Left kidney (tissue), 1 donor: ENCODE measurements at regions not wholly inside any gene's neighbourhood (a gene's known extent, or its start where the extent isn't known, plus 50 kb on each side); places are given as distances from the start of the nearest gene placed in this dataset.

Experiments used
- DNase-seq: peaks from one replicate; pipeline ENCODE4 v3.0.0-alpha.2; 2013

DNA sequence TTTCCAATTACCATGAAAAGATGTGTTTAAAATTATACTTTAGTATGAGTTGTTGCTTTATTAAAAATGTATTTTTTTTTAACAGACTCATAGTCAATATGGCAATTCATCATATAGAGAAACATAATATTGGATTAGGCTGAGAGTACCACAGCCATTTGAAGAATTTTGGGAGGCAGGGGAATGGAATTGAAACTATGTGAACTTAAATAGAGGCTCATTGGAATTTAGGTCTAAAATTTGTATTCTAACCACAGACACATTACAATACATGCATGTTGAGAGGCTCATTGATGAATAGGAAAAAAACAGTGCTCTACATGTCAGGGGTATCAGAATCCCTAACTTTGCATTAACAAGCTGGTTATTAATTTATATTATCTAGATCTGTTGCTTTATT, 269.6 kb downstream of the DKK2 start:
- DNase-seq = no peak

DNA sequence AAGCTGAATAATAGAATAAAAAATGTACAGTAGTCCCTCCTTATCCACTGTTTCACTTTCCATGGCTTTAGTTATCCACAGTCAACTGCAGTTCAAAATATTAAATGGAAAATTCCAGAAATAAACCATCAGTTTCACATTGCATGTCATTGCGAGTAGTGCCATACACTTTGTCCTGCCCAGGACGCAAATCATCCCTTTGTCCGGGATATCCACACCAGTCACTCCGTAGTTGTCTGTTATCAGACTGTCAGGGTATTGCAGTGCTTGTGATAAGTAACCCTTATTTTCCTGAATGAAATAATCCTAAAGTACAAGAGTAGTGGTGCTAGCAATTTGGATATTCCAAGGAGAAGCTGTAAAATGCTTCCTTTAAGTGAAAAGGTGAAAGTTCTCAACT, 271.3 kb downstream of the DKK2 start:
- no peak for DNase-seq

DNA sequence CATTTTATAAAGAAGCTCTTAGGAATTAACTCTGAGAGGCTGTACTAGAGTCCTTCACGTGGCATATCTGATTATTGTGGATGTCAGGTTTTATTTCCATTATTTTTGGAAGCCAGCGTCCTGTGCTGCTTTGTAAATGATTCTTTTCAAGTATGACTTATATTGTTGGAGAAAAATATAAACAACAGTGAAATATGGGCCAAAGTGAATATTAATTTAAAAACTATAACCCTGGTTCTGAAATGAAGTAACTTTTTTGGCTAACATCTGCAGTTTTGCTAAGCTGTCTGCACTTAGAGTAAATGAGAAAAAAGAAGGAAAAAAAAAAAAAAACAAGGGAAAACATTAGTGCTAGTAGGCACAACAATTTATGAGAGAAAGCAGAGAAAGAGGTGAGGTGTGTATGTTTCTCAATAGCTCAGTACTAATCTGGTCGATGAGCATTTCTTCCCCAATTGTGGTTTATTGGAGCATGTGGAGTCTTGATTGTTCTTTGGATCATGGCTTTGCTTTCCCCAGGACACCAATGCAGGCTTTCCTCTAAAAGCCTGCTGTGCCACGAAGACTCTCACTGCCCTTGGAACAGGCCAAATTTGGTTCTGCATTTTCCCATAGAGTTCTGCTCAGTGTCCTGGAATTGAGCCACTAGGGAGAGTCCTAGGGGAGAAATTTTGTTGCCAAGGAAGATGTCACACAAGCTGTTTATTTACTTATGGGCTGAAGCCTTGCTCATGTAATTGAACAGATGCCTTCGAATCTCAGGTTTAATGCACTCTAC, 273.3 kb downstream of the DKK2 start:
- no peak for DNase-seq

DNA sequence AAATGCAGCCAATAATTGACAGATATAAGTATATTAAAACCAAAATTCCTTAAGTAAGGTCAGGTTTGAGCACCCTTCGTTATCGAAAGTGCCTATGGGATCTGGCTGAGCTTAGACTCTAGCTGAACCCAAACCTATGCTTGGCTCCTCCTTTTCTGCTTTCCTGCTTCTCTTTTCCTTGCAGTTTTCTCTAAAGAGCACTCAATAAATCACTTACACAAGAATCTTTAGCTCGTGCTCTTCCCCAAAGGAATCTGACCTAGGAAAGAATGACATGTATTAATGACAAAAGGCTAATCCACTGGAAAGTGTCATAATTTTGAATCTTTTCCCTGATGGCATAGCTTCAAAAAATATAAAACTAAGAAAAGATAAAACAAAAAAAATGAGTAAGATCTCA, 282.7 kb downstream of the DKK2 start:
- no peak for DNase-seq

DNA sequence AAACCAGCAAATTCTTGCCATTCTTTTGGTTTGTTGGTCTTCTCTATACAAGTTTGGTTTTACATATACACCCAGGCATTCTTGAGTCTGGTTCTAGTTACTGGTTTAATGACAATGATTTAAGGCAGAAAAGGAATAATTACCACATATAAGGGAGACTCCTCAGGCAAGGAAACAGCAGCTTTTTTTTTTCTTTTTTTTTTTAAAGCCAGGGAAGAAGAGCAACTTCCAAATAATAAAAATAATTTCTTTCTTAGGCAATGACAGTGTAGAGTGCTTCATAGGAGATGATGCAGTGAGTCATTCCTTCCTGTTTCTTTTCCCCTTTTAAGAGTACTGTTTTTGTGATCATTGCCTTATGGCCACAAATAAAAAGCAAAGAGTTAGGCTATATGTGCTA, 289.7 kb downstream of the DKK2 start:
- no peak for DNase-seq

DNA sequence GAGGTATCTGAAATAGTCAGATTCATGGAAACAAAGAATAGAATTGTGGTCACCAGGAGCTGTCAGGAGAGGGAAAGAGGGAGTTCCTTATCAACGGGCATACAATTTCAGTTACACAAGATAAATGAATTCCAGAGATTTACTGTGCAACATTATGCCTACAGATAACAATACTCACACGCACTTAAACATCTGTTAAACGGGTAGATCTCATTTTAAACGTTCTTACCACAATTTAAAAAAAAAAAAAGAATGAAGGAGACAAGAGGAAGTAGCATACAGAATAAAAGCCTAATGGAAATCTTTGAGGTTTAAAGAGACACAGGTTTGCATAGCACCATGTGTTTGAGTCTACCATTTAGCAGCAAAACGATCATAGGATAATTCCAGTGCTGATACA, 298.0 kb downstream of the DKK2 start:
- DNase-seq = no peak

DNA sequence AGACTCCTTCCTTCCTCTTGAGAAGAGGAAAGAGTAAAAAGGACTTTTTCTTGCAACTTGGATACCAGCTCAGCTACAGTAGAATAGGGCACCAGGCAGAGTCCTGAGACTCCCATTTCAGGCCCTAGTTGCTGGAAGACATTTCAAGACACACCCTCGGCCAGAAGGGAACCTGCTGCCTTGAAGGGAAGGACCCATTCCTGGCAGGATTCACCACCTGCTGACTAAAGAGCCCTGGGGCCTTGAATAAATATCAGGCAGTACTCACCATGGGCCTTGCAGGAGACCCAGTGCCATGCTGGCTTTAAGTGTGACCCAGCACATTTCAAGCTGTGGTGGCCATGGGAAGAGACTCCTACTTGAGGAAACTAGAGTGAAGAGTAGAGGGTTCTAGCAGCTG, 317.6 kb downstream of the DKK2 start:
- no peak for DNase-seq

DNA sequence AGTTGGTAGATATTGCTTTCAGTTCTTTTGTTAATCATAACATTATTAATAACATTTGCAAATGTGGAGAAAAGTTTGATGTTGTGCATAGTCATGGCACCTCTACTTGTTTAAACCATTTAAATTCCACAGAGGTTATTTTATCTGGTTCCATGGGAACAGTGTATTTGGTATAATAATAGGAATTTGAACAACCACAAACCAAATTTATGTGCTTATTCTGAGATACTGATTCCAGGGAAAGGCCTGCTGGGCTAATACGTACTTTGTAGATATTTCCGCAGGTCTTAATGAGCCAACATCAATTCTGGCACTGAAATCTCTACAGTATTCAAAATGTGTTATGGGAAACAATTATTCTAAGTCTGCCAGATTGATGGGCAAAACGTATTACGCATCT, 319.0 kb downstream of the DKK2 start:
- DNase-seq = no peak

DNA sequence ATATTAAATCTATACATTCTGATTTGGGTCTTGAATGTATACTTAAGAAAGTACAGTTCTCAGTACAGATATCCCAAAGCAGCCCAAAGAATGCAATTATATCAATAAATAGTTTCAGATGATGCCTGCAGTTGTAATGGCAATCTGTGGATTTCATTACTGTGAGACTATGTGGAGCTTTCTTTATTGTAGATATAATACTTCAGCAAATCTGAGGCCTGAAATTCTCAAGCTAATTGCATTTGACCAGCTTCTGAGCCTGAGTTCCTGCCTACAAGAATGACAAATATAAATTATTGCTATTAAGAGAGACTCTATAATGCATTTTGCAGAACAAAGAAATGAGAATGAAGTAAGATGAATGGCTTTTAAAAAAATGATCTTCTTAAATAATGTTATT, 320.3 kb downstream of the DKK2 start:
- DNase-seq = no peak

DNA sequence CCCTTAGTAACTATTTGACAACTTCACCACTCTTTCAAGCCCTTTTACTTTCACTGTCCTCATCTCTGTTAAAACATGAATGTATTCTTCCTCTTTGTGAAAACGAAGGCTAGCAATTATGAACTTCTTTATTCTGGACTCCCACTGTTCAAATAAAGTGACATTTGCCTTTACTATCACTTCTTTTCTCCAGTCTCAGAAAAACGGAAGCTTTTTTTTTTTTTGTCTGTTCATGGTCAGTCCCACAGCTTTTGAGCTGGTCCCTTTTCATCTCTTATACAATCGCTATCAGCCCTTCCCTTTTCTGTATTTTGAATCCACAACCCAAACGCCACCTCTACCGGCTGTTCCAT, 327.7 kb downstream of the DKK2 start:
- no peak for DNase-seq

DNA sequence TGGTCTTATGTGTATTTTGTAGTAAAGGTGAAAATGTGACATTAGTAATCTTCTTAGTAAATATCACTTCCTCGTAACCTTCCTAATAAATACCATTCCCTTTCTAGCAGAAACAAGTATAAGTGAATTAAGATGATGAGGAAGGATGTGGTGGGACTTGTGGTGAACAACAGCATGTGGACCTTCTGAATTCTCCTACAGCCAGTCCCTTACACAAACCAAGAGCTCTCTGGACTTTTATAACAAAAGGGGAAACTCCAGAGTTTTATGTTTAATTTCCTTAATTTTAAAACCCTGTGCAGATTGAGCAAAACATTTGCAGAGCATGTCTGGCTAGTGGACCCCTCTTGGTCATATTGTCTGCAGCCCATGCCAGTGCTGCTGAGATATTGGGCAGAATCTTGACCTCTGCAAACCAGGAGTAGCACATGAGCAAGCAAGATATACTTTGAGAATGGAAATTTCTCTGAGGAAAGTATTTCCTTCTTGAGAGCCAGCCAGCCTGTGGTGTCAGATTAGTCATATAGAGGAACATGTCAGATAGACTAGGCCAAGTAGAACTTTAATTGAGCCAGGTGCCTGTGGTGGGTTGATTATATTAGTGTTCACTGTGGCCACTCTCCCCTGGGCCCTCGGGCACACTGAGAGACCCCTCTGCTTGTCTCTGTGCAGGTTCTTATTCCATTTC, 328.2 kb downstream of the DKK2 start:
- DNase-seq = no peak

DNA sequence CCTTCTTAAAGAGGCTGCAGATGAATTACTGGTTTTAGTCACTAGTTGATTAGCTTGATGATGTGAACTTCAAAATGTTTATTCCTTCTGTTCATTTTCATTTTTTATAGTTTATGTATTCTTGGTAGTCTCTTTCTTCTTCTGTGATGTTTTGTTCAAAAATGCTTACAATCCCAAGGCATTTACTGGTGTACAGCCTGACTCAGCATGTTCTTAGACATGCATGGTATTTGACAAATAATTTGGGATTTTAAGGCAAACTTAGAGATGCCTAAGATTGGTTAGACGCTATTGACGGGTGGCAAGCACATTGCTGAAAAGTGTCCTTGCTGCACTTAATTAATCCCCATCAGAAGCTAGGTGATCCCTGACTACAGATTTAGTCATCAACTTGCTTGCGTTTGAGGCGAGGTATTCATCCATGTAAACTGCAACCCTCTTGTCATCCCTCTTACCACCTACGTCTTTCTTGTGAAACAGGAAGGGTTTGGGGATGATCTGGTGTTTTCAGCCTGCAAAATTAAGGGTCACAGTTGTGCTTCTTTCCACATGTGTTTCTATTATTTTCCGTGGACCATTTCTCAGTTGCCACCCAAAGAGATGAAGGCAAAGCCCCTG, 331.8 kb downstream of the DKK2 start:
- no peak for DNase-seq

DNA sequence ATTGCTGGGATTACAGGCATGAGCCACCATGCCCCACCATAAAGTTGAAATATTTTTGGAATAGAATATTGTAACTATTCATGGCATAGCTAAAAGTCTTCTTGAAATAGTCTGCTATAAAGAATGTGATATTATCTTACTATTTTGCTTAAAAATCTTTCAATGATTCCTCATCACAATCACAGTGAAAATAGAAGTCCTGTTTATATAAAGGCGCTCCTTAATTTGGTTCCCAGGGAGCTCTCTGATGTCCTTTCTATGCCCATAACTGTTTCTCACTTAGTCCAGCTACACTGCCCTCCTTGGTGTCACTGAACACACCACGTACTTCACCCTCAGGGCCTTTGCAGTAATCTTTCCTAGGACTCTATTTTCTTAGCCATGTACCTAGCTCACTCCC, 331.7 kb upstream of the GIMD1 start:
- no peak for DNase-seq

DNA sequence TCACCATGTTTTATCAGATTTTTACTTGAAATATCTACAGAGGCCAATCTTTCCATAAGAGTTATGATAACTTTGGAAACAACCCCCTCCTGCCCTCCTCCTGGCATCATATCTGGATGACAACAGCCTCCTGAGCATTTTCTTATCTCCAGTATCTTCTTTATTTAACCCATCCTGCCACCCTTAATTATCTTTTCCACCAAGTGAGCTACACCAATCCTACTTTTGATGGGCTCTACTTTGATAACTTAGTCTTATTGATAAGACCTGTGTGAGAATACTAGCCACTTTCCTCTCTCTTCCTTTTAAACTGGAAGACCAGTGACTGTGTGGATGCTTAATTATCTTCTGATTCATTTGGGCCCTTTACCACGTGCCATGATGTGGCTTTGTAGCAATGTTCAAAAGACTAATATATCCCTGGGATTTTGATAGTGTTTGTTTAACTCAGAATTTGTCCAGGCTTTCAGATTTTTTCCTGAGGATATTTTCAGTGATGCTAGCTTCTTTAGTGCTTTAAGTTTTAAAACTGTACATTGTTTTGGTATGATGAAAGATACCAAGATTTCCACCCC, 330.1 kb upstream of the GIMD1 start:
- DNase-seq = no peak

DNA sequence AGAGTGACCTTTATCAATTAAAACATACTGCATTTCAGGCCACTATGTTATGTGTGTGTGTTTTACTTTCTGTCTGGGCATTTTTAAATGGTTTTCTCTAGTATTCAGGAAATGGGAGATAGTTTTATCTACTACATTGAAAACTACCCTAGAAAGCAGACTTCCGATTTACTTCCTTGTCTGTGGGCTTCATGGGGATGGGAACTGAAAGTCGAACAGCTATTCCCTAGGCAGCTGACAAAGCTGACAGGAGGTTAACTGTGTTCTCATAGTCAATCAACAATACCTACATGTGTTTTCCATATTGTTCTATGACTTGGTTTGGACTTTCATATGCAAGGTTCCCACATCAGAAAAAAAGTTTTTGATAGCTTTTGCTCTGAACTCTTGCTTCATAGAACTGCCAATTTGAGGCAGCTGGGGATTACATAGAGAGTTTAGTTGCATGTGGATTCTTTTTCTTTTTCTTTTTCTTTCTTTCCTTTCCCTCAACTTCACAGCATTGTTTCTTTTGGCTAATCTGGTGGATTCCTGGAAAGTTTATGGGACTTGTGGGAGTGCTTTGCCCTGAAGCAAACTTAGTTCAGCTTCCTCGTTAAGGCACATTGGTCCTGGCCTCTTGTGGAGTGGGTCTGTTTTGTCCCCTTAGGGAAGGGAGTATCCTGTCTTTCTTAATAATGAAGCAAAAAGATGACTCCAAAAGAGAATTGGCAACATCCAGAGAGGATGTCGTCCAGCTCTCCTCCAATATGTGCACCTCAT, 327.1 kb upstream of the GIMD1 start:
- no peak for DNase-seq

DNA sequence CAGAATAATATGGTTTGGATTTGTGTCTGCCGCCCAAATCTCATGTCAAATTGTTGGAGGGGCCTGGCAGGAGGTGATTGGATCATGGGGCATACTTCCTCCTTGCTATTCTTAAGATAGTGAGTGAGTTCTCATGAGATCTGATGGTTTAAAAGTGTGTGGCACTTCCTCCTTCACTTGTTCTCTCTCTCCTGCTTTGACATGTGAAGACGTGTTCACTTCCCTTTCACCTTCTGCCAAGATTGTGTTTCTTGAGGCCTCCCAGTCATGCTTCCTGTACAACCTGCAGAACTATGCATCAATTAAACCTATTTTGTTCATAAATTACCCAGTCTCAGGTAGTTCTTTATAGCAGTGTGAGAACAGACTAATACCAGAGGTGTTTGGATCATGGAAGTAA, 325.7 kb upstream of the GIMD1 start:
- DNase-seq = no peak

DNA sequence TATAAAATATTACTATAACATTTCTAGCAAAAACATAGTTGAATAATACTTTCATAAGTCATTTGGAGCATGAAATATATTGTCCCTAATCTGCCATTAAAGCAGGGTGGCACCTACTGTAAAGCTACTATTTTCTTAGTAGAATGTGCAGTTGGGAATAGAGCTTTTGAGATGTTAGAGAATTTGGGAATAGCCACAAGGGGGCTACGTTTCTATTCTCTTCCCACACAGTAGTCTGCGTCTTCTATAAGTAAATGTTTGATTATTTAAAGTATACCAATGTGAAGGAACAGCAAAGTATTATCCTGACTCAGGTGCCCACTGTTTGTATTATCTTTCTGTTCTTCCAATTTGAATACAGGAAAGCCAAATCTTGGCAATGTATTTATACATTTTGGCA, 323.2 kb upstream of the GIMD1 start:
- DNase-seq = no peak

DNA sequence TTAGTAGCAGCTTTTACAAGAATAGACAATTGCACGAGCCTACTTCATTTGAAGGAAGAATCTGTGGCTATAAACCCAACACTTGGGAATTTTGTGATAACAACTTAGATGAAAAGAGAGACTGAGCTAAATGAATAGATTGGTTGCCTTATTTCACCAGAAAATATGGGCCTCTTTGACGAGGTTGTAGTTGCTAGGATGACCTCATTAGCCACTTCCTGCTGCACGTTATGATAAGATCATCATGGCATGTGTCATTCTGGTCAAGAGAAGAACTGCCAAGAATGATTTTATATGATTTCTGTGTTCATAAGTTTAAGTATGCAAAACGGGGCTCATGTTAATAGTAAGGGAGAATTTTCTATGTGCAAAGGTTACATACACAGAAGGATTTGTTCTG, 321.9 kb upstream of the GIMD1 start:
- no peak for DNase-seq

DNA sequence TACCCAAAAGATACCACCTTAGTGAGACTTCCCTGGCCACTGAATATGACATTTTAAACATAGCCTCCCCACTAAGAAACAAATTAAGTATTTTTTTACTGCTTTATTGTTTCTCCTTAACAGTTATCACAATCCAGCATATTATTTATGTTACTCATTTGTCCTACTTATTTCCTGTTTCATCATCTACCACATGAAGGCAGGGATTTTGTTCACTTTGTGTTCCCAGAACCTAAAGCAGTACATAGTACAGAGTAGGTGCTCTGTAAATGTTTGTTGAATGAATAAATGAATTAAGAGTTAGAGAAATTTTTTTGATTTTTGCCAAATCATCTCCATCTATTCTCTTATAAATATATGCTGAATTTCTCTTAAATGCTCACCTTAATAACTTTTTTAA, 318.4 kb upstream of the GIMD1 start:
- DNase-seq = no peak

DNA sequence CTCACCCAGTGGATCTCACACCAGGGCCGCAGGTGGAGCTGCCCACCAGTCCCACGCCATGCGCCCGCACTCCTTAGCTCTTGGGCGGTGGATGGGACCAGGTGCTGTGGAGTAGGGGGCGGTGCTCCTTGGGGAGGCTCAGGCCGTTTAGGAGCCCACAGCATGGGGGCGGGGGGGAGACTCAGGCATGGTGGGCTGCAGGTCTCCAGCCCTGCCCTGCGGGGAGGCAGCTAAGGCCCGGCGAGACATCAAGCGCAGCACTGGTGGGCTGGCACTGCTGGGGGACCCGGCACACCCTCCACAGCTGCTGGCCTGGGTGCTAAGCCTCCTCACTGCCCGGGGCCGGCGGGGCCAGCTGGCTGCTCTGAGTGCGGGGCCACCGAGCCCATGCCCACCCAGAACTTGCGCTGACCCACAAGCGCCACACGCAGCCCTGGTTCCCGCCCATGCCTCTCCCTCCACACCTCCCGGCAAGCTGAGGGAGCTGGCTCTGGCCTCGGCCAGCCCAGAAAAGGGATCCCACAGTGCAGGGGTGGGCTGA, 312.9 kb upstream of the GIMD1 start:
- no peak for DNase-seq

DNA sequence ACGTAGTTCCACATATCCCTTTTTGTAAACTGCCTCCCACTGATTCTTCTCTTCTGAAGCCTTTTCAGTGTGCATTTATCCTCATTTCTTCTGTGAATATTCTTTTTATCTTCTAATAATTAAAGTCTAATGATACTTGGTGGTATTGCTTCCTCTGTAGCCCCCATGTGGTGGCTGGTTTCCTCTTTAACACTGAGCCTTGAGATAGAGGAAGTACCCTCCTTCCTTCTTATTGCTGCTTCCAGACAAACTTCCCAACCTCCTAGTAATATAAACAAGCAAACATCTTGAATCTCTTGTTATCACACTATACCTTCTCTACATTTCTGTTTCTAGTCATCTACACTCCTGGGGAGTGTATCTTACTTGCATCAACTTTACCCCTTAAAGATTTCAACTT, 310.5 kb upstream of the GIMD1 start:
- DNase-seq = no peak

DNA sequence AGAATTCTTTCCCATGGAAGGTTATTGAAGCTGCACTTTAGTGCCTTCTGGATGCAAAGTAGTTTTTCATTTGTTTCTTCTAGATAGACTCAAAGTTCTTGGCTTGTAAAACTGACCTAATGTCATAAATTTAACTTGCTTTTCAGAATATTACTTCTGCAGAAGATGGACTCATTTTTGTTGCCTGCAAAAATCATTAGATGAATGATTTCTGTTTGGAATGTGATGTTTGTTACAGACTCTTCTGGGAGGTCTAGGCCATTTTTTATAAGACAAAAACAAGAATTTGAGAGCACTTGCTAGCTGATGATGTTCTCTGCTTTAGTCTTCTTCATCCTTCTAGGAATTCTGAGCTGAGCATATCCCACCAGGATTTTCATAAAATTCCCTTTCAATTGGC, 308.6 kb upstream of the GIMD1 start:
- no peak for DNase-seq
